ENCODE measurements at regions not wholly inside any gene's neighbourhood (a gene's known extent, or its start where the extent isn't known, plus 50 kb on each side); places are given as distances from the start of the nearest gene placed in this dataset.

DNA sequence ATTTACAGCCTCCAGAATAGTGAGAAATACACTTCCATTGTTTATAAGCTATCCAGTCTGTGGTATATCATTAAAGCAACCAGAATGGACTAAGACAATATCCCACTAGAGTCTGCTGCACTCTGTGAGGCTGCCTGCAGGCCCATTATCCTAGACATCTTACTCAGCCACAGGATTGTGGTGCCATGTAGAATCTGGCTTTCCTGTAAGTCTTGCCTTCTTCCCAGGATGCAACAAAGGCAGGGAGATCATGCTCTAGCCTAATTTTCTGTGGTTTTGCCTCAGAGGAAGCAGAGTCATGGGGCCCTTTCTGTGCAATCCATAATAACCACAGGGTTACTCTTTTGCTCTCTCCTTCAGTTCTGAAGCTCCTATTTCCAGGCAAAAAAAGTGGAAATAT lies 299.1 kb upstream of the DEPDC1 start:
- intact Hi-C loops (cut with DNase I; ENCODE audit: low total_unique reads) (no loop called here), in situ Hi-C loops (cut with MboI; ENCODE audit: low sequenced_read_pairs in 4 of 4) (no loop called here)
- no peaks in the 10 kb centered on the region for H3K27me3 ChIP-seq
- ATAC-seq (no peak), DNase-seq (no peak)
- no peaks in the 10 kb centered on the region for H3K36me3 ChIP-seq
- no peak overlapping the region for H3K27ac ChIP-seq
- H3K4me1 ChIP-seq, result no peaks in the 10 kb centered on the region
- no peak overlapping the region for H3K4me3 ChIP-seq
- TF ChIP-seq, protein P1, sequence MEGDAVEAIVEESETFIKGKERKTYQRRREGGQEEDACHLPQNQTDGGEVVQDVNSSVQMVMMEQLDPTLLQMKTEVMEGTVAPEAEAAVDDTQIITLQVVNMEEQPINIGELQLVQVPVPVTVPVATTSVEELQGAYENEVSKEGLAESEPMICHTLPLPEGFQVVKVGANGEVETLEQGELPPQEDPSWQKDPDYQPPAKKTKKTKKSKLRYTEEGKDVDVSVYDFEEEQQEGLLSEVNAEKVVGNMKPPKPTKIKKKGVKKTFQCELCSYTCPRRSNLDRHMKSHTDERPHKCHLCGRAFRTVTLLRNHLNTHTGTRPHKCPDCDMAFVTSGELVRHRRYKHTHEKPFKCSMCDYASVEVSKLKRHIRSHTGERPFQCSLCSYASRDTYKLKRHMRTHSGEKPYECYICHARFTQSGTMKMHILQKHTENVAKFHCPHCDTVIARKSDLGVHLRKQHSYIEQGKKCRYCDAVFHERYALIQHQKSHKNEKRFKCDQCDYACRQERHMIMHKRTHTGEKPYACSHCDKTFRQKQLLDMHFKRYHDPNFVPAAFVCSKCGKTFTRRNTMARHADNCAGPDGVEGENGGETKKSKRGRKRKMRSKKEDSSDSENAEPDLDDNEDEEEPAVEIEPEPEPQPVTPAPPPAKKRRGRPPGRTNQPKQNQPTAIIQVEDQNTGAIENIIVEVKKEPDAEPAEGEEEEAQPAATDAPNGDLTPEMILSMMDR (IDR thresholded peaks at IDR 0.05 in 4 of 5, conservative IDR thresholded peaks at IDR 0.05 in 1 of 5), result no peak
- no peak for TF ChIP-seq POLR2A (IDR thresholded peaks at IDR 0.05)
- H3K9me3 ChIP-seq, result no peaks in the 10 kb centered on the region

DNA sequence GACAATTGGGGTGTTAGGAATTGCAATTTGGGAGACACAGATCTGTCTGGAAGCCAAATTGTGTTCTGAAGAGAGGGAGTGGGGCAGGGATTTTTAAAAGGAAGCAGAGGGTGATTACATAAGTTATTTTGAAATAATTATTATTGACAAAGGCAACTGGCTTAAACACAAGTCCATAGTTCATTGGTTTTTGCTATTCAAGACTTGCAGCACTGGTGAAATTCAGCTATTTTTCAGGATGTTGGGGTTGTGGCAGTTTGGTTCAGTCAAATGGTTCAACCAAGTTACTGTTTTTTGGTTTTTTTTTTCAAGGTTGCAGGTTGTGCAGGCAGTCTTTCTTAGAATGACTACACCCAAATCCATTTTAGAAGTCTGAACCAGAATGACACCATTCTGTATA lies 300.0 kb upstream of the DEPDC1 start:
- Histone ChIP-seq H3K27ac (no peak overlapping the region), H3K9me3 (no peaks in the 10 kb centered on the region), H3K36me3 (no peaks in the 10 kb centered on the region), H3K4me3 (no peak overlapping the region), H3K4me1 (no peaks in the 10 kb centered on the region), H3K27me3 (no peaks in the 10 kb centered on the region)
- in situ Hi-C loops (cut with MboI; ENCODE audit: low sequenced_read_pairs in 4 of 4), result no loop called here
- ATAC-seq, result no peak
- intact Hi-C loops (cut with DNase I; ENCODE audit: low total_unique reads), result no loop called here
- TF ChIP-seq POLR2A (IDR thresholded peaks at IDR 0.05), result no peak
- TF ChIP-seq, protein P1 (IDR thresholded peaks at IDR 0.05 in 4 of 5, conservative IDR thresholded peaks at IDR 0.05 in 1 of 5), result no peak
- no peak for DNase-seq

DNA sequence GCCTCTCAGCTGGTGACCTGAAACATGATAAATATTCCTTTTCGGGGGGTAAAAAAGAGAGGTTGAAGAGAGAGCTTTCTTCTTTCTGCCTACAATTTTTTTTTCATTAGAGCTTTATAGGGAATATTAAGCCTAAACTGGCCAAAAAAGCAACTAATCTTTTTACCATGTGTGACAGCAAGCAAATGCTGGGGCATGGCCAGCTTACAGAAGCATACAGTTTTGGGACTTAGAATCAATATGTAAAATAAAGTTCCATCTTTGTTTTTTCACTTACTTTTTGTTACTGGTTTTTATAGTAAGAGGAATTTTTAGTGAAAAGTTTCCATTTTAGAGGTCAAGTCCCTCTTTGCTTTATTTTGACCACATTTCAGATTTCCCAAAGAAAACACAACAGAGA lies 301.2 kb upstream of the DEPDC1 start:
- TF ChIP-seq, protein P1 (IDR thresholded peaks at IDR 0.05 in 4 of 5, conservative IDR thresholded peaks at IDR 0.05 in 1 of 5), result no peak
- DNase-seq (no peak), ATAC-seq (no peak)
- no peaks in the 10 kb centered on the region for H3K36me3 ChIP-seq
- no peak overlapping the region for H3K27ac ChIP-seq
- intact Hi-C loops (cut with DNase I; ENCODE audit: low total_unique reads) (no loop called here), in situ Hi-C loops (cut with MboI; ENCODE audit: low sequenced_read_pairs in 4 of 4) (no loop called here)
- no peaks in the 10 kb centered on the region for H3K27me3 ChIP-seq
- H3K9me3 ChIP-seq, result no peaks in the 10 kb centered on the region
- H3K4me3 ChIP-seq, result no peak overlapping the region
- H3K4me1 ChIP-seq, result no peaks in the 10 kb centered on the region

DNA sequence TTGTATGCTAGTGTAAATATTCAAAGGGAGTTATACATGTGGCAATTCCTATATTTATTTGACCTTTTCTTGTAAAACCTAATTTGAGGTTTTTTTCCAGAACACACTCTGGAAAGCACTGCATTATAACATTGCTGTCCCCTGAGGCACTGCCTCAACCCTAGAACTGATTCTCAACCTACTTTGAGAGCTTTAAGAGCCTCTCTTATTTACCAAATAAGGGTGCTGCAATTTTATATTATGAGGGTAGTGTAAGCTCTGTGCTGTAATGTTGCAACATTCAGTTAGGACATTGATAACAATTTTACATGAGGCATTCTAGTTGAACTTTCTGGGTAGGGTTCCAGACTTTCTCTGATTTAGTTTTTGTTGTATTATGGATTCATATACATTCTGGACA lies 302.2 kb upstream of the DEPDC1 start:
- ATAC-seq, result no peak
- TF ChIP-seq, protein P1 (IDR thresholded peaks at IDR 0.05 in 4 of 5, conservative IDR thresholded peaks at IDR 0.05 in 1 of 5), result no peak
- TF ChIP-seq POLR2A (IDR thresholded peaks at IDR 0.05), result no peak
- Histone ChIP-seq H3K4me3 (no peak overlapping the region), H3K27me3 (no peaks in the 10 kb centered on the region), H3K27ac (no peak overlapping the region), H3K9me3 (no peaks in the 10 kb centered on the region), H3K36me3 (no peaks in the 10 kb centered on the region), H3K4me1 (no peaks in the 10 kb centered on the region)
- no peak for DNase-seq
- intact Hi-C loops (cut with DNase I; ENCODE audit: low total_unique reads), result no loop called here
- in situ Hi-C loops (cut with MboI; ENCODE audit: low sequenced_read_pairs in 4 of 4), result no loop called here

DNA sequence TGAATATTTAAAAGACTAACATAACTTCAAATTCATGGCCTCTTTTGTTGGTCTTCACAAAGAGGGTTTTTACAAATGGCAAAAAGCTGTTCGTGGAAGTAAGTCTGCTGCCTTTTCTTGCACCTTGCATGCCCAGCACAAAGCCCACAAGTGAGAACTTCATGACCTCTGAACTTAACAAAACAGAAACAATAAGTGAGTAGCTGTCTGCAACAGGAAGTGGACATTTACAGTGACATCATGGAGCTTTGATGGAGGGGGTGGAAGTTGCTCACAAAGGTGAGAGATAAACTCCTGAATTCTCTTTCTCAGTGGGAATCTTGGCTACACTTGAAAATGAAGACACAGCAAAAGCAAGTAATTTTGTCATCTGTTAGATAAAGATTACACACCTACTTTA lies 303.3 kb upstream of the DEPDC1 start:
- no peak for TF ChIP-seq POLR2A (IDR thresholded peaks at IDR 0.05)
- TF ChIP-seq, protein P1 (IDR thresholded peaks at IDR 0.05 in 4 of 5, conservative IDR thresholded peaks at IDR 0.05 in 1 of 5), result no peak

More for the DNA sequence above, 303.3 kb upstream of the DEPDC1 start:
- intact Hi-C loops (cut with DNase I; ENCODE audit: low total_unique reads) (no loop called here), in situ Hi-C loops (cut with MboI; ENCODE audit: low sequenced_read_pairs in 4 of 4) (no loop called here)
- Histone ChIP-seq H3K27me3 (no peaks in the 10 kb centered on the region), H3K36me3 (no peaks in the 10 kb centered on the region), H3K9me3 (no peaks in the 10 kb centered on the region), H3K4me1 (no peaks in the 10 kb centered on the region), H3K4me3 (no peak overlapping the region), H3K27ac (no peak overlapping the region)
- DNase-seq (no peak), ATAC-seq (no peak)

Data from gastrocnemius medialis (tissue), 4 donors.